Neuron (in vitro differentiated cells): ENCODE measurements at regions not wholly inside any gene's neighbourhood (a gene's known extent, or its start where the extent isn't known, plus 50 kb on each side); places are given as distances from the start of the nearest gene placed in this dataset.

ENCODE experiments used
- H2AFZ ChIP-seq: one replicate; pipeline ENCODE4 v1.6.1; 2013; ENCODE audit warnings: low read depth, mild to moderate bottlenecking, inconsistent platforms, low read length, moderate library complexity
- H3K27me3 ChIP-seq: one replicate; pipeline ENCODE4 v1.6.1; 2013; ENCODE audit warnings: low read length; ENCODE audit not compliant: insufficient read depth
- H3K36me3 ChIP-seq: one replicate; pipeline ENCODE4 v1.6.1; 2013; ENCODE audit warnings: low read length; ENCODE audit not compliant: insufficient read depth
- H3K4me1 ChIP-seq: one replicate; pipeline ENCODE4 v1.6.1; 2013; ENCODE audit warnings: low read length; ENCODE audit not compliant: insufficient read depth
- H3K4me3 ChIP-seq: 2 replicates; pipeline ENCODE4 v1.5.1; 2013; ENCODE audit warnings: mild to moderate bottlenecking, low read length, moderate library complexity
- H3K9me3 ChIP-seq: one replicate; pipeline ENCODE4 v1.6.1; 2013; ENCODE audit warnings: low read length

DNA sequence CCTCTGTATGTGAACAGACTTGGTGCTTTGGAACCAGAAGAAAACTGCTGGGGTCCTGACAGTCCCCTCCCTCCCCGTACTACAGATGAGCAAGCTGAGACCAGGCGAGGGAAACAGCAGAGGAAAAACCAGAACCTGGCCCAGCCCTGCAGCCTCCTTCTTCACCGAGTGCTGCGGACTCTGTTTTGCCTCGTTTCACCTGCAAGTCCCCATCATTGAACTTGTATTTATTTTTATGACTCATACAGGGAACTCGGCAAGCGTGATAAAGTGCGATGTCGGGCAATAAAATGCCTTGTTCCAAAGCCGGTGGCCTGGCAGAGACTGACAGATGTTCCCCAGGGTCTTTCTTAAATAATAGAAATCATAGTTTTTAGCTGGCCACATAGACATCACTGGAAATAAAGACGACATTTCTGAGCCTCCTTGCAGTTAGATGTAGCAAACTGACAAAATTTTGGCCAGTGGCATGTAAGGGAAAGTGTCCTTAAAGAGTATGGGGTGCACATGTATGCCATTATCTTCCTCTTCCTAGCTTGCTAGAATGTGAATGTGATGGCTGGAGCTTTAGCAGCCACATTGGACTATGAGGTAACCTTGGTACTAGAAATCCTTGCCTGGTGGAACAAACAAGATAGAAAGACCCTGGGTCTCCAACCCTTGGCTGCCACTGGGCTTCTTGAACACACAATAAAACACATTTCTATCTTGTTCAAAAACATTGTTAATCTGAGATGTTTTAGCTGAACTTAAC is 128.6 kb downstream of the IRF8 start:
- Histone ChIP-seq H3K27me3 (peaks cover 2% of the 10 kb centered on the region), H3K4me1 (no peaks in the 10 kb centered on the region), H3K9me3 (peaks cover 1% of the 10 kb centered on the region), H2AFZ (no peak overlapping the region), H3K36me3 (no peaks in the 10 kb centered on the region), H3K4me3 (no peak overlapping the region)

DNA sequence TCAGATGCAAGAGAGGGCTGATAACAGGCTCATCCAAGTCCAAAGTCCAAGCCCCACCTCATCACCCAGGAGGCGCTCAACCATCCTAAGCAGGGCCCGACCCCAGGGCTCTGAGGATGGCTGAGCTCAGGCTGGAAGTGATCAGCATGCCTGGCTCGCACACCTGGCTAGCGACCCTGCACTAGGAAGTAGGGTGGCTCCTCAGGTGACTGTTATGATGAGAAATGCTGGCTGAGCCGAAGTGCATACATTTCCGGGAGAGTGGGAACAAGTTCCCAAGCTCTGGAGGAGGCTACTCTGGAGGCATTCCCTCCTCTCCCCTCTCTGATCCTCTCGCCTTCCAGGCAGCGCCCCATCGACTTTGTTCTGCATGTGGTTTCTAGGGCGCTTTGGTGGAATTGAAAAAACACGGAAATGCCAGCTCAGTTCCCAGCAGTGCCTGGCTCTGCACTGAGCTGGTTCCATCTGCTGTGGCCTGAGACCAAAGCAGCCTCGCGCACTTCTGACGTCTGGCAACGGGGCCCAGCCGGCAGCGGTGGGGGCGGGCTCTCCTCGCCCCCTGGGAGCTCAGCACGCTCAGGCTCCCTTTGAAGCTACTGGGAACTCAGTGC is 130.3 kb downstream of the IRF8 start:
- Histone ChIP-seq H3K27me3 (peaks cover 13% of the 10 kb centered on the region), H2AFZ (no peak overlapping the region), H3K9me3 (no peaks in the 10 kb centered on the region), H3K36me3 (no peaks in the 10 kb centered on the region), H3K4me1 (no peaks in the 10 kb centered on the region), H3K4me3 (no peak overlapping the region)

DNA sequence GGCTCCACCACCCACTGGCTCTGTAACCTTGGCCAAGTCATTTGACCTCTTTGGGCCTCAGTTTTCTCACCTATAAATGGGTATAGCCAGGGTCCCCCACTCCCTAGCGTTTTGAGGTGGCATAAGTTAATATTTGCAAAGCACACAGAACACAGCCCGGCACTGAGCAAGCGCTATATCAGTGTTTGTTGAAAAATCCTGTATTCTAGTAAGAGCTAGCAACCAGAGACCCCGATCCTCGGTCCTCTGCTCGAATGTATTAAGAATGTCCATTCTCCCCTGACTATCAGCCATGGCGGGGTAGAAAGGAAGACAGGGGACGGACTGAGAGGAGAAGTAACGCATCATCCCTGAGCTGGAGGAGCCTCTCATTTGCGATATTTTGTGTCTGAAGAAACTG is 131.2 kb downstream of the IRF8 start:
- Histone ChIP-seq H2AFZ (no peak overlapping the region), H3K36me3 (no peaks in the 10 kb centered on the region), H3K27me3 (peaks cover 18% of the 10 kb centered on the region), H3K4me1 (no peaks in the 10 kb centered on the region), H3K4me3 (no peak overlapping the region), H3K9me3 (no peaks in the 10 kb centered on the region)

DNA sequence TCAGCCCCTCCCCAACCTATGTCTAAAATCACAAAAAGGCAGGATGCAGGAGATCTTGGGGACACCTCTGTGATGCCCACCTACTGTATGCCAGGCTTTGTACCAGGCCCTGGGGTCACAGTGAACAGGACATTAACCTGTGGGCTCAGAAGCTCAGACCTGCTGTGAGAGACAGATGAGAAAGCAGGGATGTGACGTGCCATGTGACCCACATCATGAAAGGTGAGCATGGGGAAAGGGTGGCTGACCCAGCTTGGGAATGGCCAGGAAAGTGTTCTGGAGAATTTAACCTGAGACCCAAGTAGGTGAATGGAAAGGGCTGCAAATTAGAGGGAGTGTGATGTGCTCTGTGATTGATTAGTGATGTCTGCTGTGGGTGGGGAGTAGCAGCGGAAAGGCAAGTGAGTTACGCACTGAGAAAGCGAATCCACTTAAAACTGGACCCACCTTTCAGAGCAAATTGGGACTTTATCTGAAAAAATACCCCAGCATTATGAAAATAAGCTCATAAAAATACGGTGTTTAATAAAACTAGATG is 132.2 kb downstream of the IRF8 start:
- Histone ChIP-seq H3K4me3 (no peak overlapping the region), H3K36me3 (no peaks in the 10 kb centered on the region), H3K4me1 (no peaks in the 10 kb centered on the region), H3K9me3 (no peaks in the 10 kb centered on the region), H2AFZ (no peak overlapping the region), H3K27me3 (peaks cover 18% of the 10 kb centered on the region)

DNA sequence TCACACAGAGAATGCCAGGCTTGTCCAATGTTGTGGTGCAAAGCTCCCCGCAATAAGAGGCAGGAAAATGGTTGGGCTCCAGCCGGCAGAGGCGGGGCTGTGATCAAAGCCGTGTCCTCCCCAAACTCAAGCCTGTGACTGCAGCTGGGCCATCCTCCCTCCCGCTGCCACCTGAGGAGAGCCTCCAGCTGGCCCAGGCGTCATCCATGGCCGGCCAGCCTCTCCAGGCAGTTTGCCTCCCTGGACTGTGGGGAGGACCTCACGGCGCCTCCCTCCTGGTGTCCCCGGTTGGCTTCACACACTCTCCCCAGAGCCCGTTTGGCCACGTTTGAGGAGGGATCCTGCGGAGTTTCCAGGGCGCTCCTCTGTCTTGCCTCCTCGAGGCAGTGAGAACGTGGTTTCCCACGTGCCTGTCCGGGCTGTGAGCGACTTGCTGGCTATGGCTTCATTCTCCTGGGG is 134.1 kb downstream of the IRF8 start:
- Histone ChIP-seq H3K4me3 (no peak overlapping the region), H3K4me1 (no peaks in the 10 kb centered on the region), H2AFZ (no peak overlapping the region), H3K27me3 (peaks cover 18% of the 10 kb centered on the region), H3K9me3 (no peaks in the 10 kb centered on the region), H3K36me3 (no peaks in the 10 kb centered on the region)

GRCh38 chr16:86033971-86034370 is 135.0 kb downstream of the IRF8 start:
- H3K27me3 ChIP-seq: peaks cover 18% of the 10 kb centered on the region
- H3K36me3 ChIP-seq: no peaks in the 10 kb centered on the region
- no peaks in the 10 kb centered on the region for H3K4me1 ChIP-seq
- H2AFZ ChIP-seq: no peak overlapping the region
- H3K4me3 ChIP-seq: no peak overlapping the region
- no peaks in the 10 kb centered on the region for H3K9me3 ChIP-seq

DNA sequence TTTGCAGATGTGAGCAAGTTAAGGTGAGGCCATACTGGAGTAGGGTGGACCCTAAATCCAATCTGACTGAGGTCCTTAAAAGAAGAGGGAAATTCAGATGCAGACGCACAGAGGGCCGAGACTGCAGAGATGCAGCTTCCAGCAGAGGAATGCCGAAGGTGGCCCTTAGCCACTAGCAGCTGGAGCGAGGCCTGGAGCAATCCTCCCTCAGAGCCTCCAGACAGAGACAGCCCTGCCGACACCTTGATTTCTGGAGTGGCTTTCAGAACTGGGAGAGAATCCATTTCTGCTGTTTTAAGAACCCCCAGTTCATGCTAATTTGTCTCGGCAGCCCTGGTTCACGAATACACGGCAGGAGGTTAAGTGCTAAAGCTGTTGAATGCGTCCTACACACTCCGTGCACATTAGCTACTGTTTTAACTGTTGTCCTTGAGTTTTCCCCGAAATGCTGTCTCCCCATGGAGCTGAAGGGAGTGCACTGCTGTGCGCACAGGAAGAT is 135.5 kb downstream of the IRF8 start:
- Histone ChIP-seq H3K27me3 (peaks cover 18% of the 10 kb centered on the region), H2AFZ (no peak overlapping the region), H3K4me3 (no peak overlapping the region), H3K9me3 (no peaks in the 10 kb centered on the region), H3K36me3 (no peaks in the 10 kb centered on the region), H3K4me1 (no peaks in the 10 kb centered on the region)

- H3K9me3 ChIP-seq: no peaks in the 10 kb centered on the region
- H3K4me1 ChIP-seq: no peaks in the 10 kb centered on the region
- H3K36me3 ChIP-seq: no peaks in the 10 kb centered on the region
- H2AFZ ChIP-seq: no peak overlapping the region
- H3K27me3 ChIP-seq: peaks cover 18% of the 10 kb centered on the region
- H3K4me3 ChIP-seq: no peak overlapping the region
Observed at GRCh38 chr16:86035906-86036305, 136.9 kb downstream of the IRF8 start.

GRCh38 chr16:86037999-86038925 is 139.3 kb downstream of the IRF8 start:
- Histone ChIP-seq H3K4me1 (no peaks in the 10 kb centered on the region), H3K36me3 (no peaks in the 10 kb centered on the region), H3K9me3 (no peaks in the 10 kb centered on the region), H3K4me3 (no peak overlapping the region), H3K27me3 (peaks cover 18% of the 10 kb centered on the region), H2AFZ (no peak overlapping the region)

GRCh38 chr16:86038926-86039310 is 140.0 kb downstream of the IRF8 start:
- Histone ChIP-seq H3K9me3 (no peaks in the 10 kb centered on the region), H3K36me3 (no peaks in the 10 kb centered on the region), H3K4me1 (no peaks in the 10 kb centered on the region), H3K4me3 (no peak overlapping the region), H3K27me3 (peaks cover 13% of the 10 kb centered on the region), H2AFZ (no peak overlapping the region)

DNA sequence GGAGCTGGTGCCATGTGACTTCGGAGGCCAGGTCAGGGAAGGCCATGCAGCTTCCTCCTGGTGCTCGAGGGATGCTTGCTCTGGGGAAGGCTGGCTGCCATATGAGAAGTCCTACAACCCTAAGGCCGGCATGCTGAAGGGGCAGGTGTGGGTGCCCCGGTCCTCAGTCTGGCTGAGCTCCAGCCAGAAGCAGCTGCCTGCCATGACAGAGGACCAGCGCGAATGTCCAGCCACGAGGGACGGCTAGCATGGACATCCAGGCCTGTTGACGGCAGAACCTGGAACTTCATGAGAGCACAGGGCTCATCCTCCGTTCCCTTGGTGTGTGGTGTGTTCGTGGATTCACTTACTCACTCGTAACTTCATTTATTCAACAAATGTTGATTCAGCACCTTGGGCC is 140.6 kb downstream of the IRF8 start:
- Histone ChIP-seq H2AFZ (no peak overlapping the region), H3K4me1 (no peaks in the 10 kb centered on the region), H3K4me3 (no peak overlapping the region), H3K9me3 (no peaks in the 10 kb centered on the region), H3K36me3 (no peaks in the 10 kb centered on the region), H3K27me3 (peaks cover 9% of the 10 kb centered on the region)

GRCh38 chr16:86040496-86040895 is 141.5 kb downstream of the IRF8 start:
- no peaks in the 10 kb centered on the region for H3K9me3 ChIP-seq
- no peaks in the 10 kb centered on the region for H3K36me3 ChIP-seq
- no peak overlapping the region for H3K4me3 ChIP-seq
- H3K4me1 ChIP-seq: no peaks in the 10 kb centered on the region
- peaks cover 8% of the 10 kb centered on the region for H3K27me3 ChIP-seq
- H2AFZ ChIP-seq: no peak overlapping the region

- no peak overlapping the region for H3K4me3 ChIP-seq
- H3K4me1 ChIP-seq: no peaks in the 10 kb centered on the region
- no peak overlapping the region for H2AFZ ChIP-seq
- no peaks in the 10 kb centered on the region for H3K9me3 ChIP-seq
- H3K27me3 ChIP-seq: peaks cover 8% of the 10 kb centered on the region
- H3K36me3 ChIP-seq: no peaks in the 10 kb centered on the region
Observed at GRCh38 chr16:86041215-86041614, 142.3 kb downstream of the IRF8 start.
